CD14-positive monocyte (primary cell): ENCODE measurements at regions not wholly inside any gene's neighbourhood (a gene's known extent, or its start where the extent isn't known, plus 50 kb on each side); places are given as distances from the start of the nearest gene placed in this dataset.

Experiments used
- DNase-seq, 3 donors: peaks; one replicate each; pipeline ENCODE4 v3.0.0-alpha.2; 2011 to 2022
- H2AFZ ChIP-seq: 2 replicates; pipeline ENCODE4 v1.6.0; 2012; ENCODE audit warnings: mild to moderate bottlenecking, low read depth, low read length, inconsistent platforms; ENCODE audit not compliant: insufficient read depth, poor library complexity, severe bottlenecking
- H3K27ac ChIP-seq, 2 donors: 1 replicate in 1 of 2; 2 replicates in 1 of 2; pipeline ENCODE4 v1.5.1; 2012 to 2013; ENCODE audit warnings: low read length in 2 of 2, control low read depth in 1 of 2, inconsistent platforms in 1 of 2, low read depth in 1 of 2, mild to moderate bottlenecking in 1 of 2
- H3K27me3 ChIP-seq, 2 donors: one replicate each; pipeline versions ENCODE4 v1.6.0 to v1.6.1; 2011 to 2013; ENCODE audit warnings: low read length in 2 of 2; ENCODE audit not compliant: control insufficient read depth in 2 of 2, insufficient read depth in 2 of 2
- H3K36me3 ChIP-seq, 2 donors: replicated peaks in 1 of 2; 1 replicate in 1 of 2; 2 replicates in 1 of 2; pipeline versions ENCODE4 v1.5.1 to v1.6.1; 2012 to 2013; ENCODE audit warnings: low read length in 2 of 2, control low read depth in 1 of 2, inconsistent platforms in 1 of 2, mild to moderate bottlenecking in 1 of 2; ENCODE audit not compliant: insufficient read depth in 2 of 2, control insufficient read depth in 1 of 2
- H3K4me1 ChIP-seq, 2 donors: 1 replicate in 1 of 2; 2 replicates in 1 of 2; pipeline versions ENCODE4 v1.5.1 to v1.6.1; 2012 to 2013; ENCODE audit warnings: low read length in 2 of 2, control low read depth in 1 of 2, inconsistent platforms in 1 of 2, mild to moderate bottlenecking in 1 of 2, moderate library complexity in 1 of 2; ENCODE audit not compliant: insufficient read depth in 2 of 2, control insufficient read depth in 1 of 2
- H3K4me2 ChIP-seq: replicated peaks from 2 replicates; pipeline ENCODE3; 2012; ENCODE audit warnings: low read length, moderate library complexity, mild to moderate bottlenecking; ENCODE audit not compliant: poor library complexity, severe bottlenecking; ENCODE audit errors: extremely low read depth
- H3K4me3 ChIP-seq, 3 experiments: fragments of 200-600 bp in 1 of 3; sonication (generic) in 1 of 3; replicated peaks in 1 of 3; 1 replicate in 2 of 3; 2 replicates in 1 of 3; pipeline ENCODE4 v1.5.1; 2011 to 2013; ENCODE audit warnings: low read length in 3 of 3, mild to moderate bottlenecking in 3 of 3, control low read depth in 2 of 3, low read depth in 2 of 3, inconsistent platforms in 1 of 3, moderate library complexity in 1 of 3
- H3K79me2 ChIP-seq: 2 replicates; pipeline ENCODE4 v1.6.0; 2012; ENCODE audit warnings: mild to moderate bottlenecking, control low read depth, inconsistent platforms, low read length, moderate library complexity; ENCODE audit not compliant: insufficient read depth
- H3K9ac ChIP-seq: 2 replicates; pipeline ENCODE4 v1.6.0; 2017; ENCODE audit warnings: low read length, mild to moderate bottlenecking; ENCODE audit not compliant: insufficient read depth, poor library complexity, severe bottlenecking
- H3K9me3 ChIP-seq, 2 donors: replicated peaks in 1 of 2; 1 replicate in 1 of 2; 2 replicates in 1 of 2; pipeline versions ENCODE4 v1.5.1 to v1.6.1; 2012 to 2013; ENCODE audit warnings: low read length in 2 of 2, control low read depth in 1 of 2; ENCODE audit not compliant: control insufficient read depth in 1 of 2, insufficient read depth in 1 of 2
- H4K20me1 ChIP-seq: 2 replicates; pipeline ENCODE4 v1.6.0; 2012; ENCODE audit warnings: mild to moderate bottlenecking, low read length, control low read depth, moderate library complexity; ENCODE audit not compliant: insufficient read depth
- H3K27ac Mint-ChIP-seq, 7 donors: one replicate each; pipeline ENCODE4 v1.8.0; 2020; ENCODE audit warnings: mild to moderate bottlenecking in 7 of 7, mixed read lengths in 7 of 7, moderate library complexity in 6 of 7, inconsistent platforms in 2 of 7
- H3K27me3 Mint-ChIP-seq, 3 donors: one replicate each; pipeline ENCODE4 v1.8.0; 2021 to 2022; ENCODE audit warnings: low read depth in 3 of 3, mild to moderate bottlenecking in 3 of 3, mixed read lengths in 3 of 3, moderate library complexity in 3 of 3, inconsistent platforms in 1 of 3
- H3K36me3 Mint-ChIP-seq, 2 donors: one replicate each; pipeline ENCODE4 v1.8.0; 2020; ENCODE audit warnings: mixed read lengths in 2 of 2, inconsistent platforms in 1 of 2, mild to moderate bottlenecking in 1 of 2
- H3K4me1 Mint-ChIP-seq: one replicate; pipeline ENCODE4 v1.8.0; 2020; ENCODE audit warnings: mild to moderate bottlenecking, mixed read lengths
- H3K4me3 Mint-ChIP-seq, 2 donors: one replicate each; pipeline ENCODE4 v1.8.0; 2020; ENCODE audit warnings: mild to moderate bottlenecking in 2 of 2, mixed read lengths in 2 of 2, moderate library complexity in 1 of 2
- H3K9me3 Mint-ChIP-seq, 7 donors: one replicate each; pipeline ENCODE4 v1.8.0; 2020 to 2022; ENCODE audit warnings: mixed read lengths in 7 of 7, mild to moderate bottlenecking in 6 of 7, moderate library complexity in 6 of 7, inconsistent platforms in 2 of 7
- CTCF ChIP-seq: fragments of 200-600 bp; IDR thresholded peaks from one replicate; pipeline ENCODE4 v1.8.0; 2022; ENCODE audit warnings: antibody characterized with exemption, mild to moderate bottlenecking
- WGBS: methylation state at CpG from one replicate; pipeline ENCODE4 v1.1.5; 2013; ENCODE audit warnings: missing lambda C conversion rate; ENCODE audit not compliant: insufficient coverage; 5-methylcytosine and 5-hydroxymethylcytosine counted together
- intact Hi-C, 2 donors: fragments of 100-400 bp; cut with micrococcal nuclease; formaldehyde crosslinking; loops; one replicate each; pipeline versions ENCODE4 v1.15.0 to v1.15.1; 2023

GRCh38 chr21:16347223-16347622, 617.4 kb downstream of the USP25 start:
- Histone ChIP-seq H4K20me1 (no peaks in the 10 kb centered on the region), H3K27ac (no peak overlapping the region), H3K79me2 (no peaks in the 10 kb centered on the region), H3K9me3 (peaks cover 0 to 2% of the 10 kb centered on the region in 2 donors), H3K4me3 (no peak overlapping the region), H3K36me3 (no peaks in the 10 kb centered on the region), H2AFZ (no peak overlapping the region), H3K27me3 (no peaks in the 10 kb centered on the region), H3K4me2 (no peak overlapping the region), H3K4me1 (no peaks in the 10 kb centered on the region), H3K9ac (no peak overlapping the region)
- H3K27me3 Mint-ChIP-seq: no peaks in the 10 kb centered on the region
- H3K4me3 Mint-ChIP-seq: no peak overlapping the region
- H3K27ac Mint-ChIP-seq: no peak overlapping the region
- no peak for TF ChIP-seq CTCF
- H3K4me1 Mint-ChIP-seq: no peaks in the 10 kb centered on the region
- H3K36me3 Mint-ChIP-seq: no peaks in the 10 kb centered on the region
- H3K9me3 Mint-ChIP-seq: peaks cover 0 to 9% (median 3%) of the 10 kb centered on the region in 7 donors
- DNase-seq: no peak
- intact Hi-C loops: no loop called here

GRCh38 chr21:16353764-16354163, 624.0 kb downstream of the USP25 start:
- no peaks in the 10 kb centered on the region for H3K79me2 ChIP-seq
- no peak overlapping the region for H3K4me2 ChIP-seq
- no peak for DNase-seq
- no peaks in the 10 kb centered on the region for H3K36me3 ChIP-seq
- H3K4me1 Mint-ChIP-seq: no peaks in the 10 kb centered on the region
- TF ChIP-seq CTCF: no peak
- no peak overlapping the region for H3K27ac Mint-ChIP-seq
- no peak overlapping the region for H3K9ac ChIP-seq
- no peak overlapping the region for H3K4me3 ChIP-seq
- no peak overlapping the region for H3K4me3 Mint-ChIP-seq
- no peaks in the 10 kb centered on the region for H4K20me1 ChIP-seq
- H3K27me3 Mint-ChIP-seq: no peaks in the 10 kb centered on the region
- H3K4me1 ChIP-seq: no peaks in the 10 kb centered on the region
- intact Hi-C loops: no loop called here
- H3K27ac ChIP-seq: no peak overlapping the region
- peaks cover 0 to 2% of the 10 kb centered on the region in 2 donors for H3K9me3 ChIP-seq
- H3K27me3 ChIP-seq: no peaks in the 10 kb centered on the region
- 88% methylated on average over 2 of the region's 6 CpGs for WGBS
- H3K9me3 Mint-ChIP-seq: peaks cover 0 to 12% (median 7%) of the 10 kb centered on the region in 7 donors
- no peak overlapping the region for H2AFZ ChIP-seq
- no peaks in the 10 kb centered on the region for H3K36me3 Mint-ChIP-seq
